HG03159 (cell line): ENCODE measurements at regions not wholly inside any gene's neighbourhood (a gene's known extent, or its start where the extent isn't known, plus 50 kb on each side); places are given as distances from the start of the nearest gene placed in this dataset.
"Not testable (repeated sequence)": the region's sequence is repeated elsewhere in the genome, so short reads cannot be mapped to it uniquely, and the experiment has no call there.

Experiments
- ATAC-seq: cut with Tn5 transposase; IDR thresholded peaks from one replicate; pipeline ENCODE4 v1.9.1; 2021; ENCODE audit warnings: mild to moderate bottlenecking, moderate library complexity; ENCODE audit not compliant: unreplicated experiment

GRCh38 chr6:86872810-86873209 lies 64.5 kb upstream of the HTR1E start:
- ATAC-seq = not testable (repeated sequence)

- no peak for ATAC-seq
Observed at GRCh38 chr6:86871681-86872080, 65.6 kb upstream of the HTR1E start.

- ATAC-seq = no peak
Observed at GRCh38 chr6:86869500-86869899, 67.8 kb upstream of the HTR1E start.

- ATAC-seq = no peak
Observed at GRCh38 chr6:86859513-86859912, 77.8 kb upstream of the HTR1E start.

- ATAC-seq = no peak
Observed at GRCh38 chr6:86858970-86859369, 78.4 kb upstream of the HTR1E start.

GRCh38 chr6:86857783-86858182 lies 79.5 kb upstream of the HTR1E start:
- ATAC-seq = no peak

GRCh38 chr6:86856937-86857563 lies 80.3 kb upstream of the HTR1E start:
- ATAC-seq = peak; percentile 87

GRCh38 chr6:86856379-86856778 lies 80.9 kb upstream of the HTR1E start:
- no peak for ATAC-seq

- no peak for ATAC-seq
Observed at GRCh38 chr6:86848986-86849385, 88.3 kb upstream of the HTR1E start.

- ATAC-seq = no peak
Observed at GRCh38 chr6:86832686-86833085, 104.6 kb upstream of the HTR1E start.

GRCh38 chr6:86825436-86825835 lies 111.9 kb upstream of the HTR1E start:
- ATAC-seq = no peak

GRCh38 chr6:86822747-86823146 lies 114.6 kb upstream of the HTR1E start:
- no peak for ATAC-seq

GRCh38 chr6:86820750-86821149 lies 116.6 kb upstream of the HTR1E start:
- ATAC-seq = no peak

GRCh38 chr6:86793649-86794048 lies 143.7 kb upstream of the HTR1E start:
- no peak for ATAC-seq

GRCh38 chr6:86791476-86791875 lies 145.9 kb upstream of the HTR1E start:
- ATAC-seq = no peak

GRCh38 chr6:86789779-86790411 lies 147.4 kb upstream of the HTR1E start:
- ATAC-seq = no peak

GRCh38 chr6:86782328-86782727 lies 155.0 kb upstream of the HTR1E start:
- no peak for ATAC-seq

- no peak for ATAC-seq
Observed at GRCh38 chr6:86780923-86781322, 156.4 kb upstream of the HTR1E start.

- ATAC-seq = peak; percentile 46
Observed at GRCh38 chr6:86775893-86776292, 161.4 kb upstream of the HTR1E start.

- ATAC-seq = no peak
Observed at GRCh38 chr6:86765211-86765610, 172.1 kb upstream of the HTR1E start.

GRCh38 chr6:86759953-86760352 lies 177.4 kb upstream of the HTR1E start:
- not testable (repeated sequence) for ATAC-seq

- no peak for ATAC-seq
Observed at GRCh38 chr6:86756640-86757229, 180.6 kb upstream of the HTR1E start.
